Fibroblast of lung (primary cell): ENCODE measurements at regions not wholly inside any gene's neighbourhood (a gene's known extent, or its start where the extent isn't known, plus 50 kb on each side); places are given as distances from the start of the nearest gene placed in this dataset.

Source experiments
- DNase-seq, 2 donors: peaks; one replicate each; pipeline versions ENCODE4 v3.0.0 to v3.0.0-alpha.2; 2010; ENCODE audit warnings: low read depth in 2 of 2
- H2AFZ ChIP-seq: 2 replicates; pipeline ENCODE4 v1.5.1; 2012; ENCODE audit warnings: low read length, control low read depth, inconsistent platforms
- H3K27ac ChIP-seq: 2 replicates; pipeline ENCODE4 v1.5.1; 2011; ENCODE audit warnings: low read length, control low read depth; ENCODE audit not compliant: insufficient read depth
- H3K27me3 ChIP-seq: 2 replicates; pipeline ENCODE4 v1.5.1; 2011; ENCODE audit warnings: mild to moderate bottlenecking, low read length; ENCODE audit not compliant: control insufficient read depth, insufficient read depth
- H3K36me3 ChIP-seq: 2 replicates; pipeline ENCODE4 v1.5.1; 2011; ENCODE audit warnings: low read length; ENCODE audit not compliant: control insufficient read depth, insufficient read depth
- H3K4me1 ChIP-seq: 2 replicates; pipeline ENCODE4 v1.5.1; 2011; ENCODE audit warnings: low read length; ENCODE audit not compliant: control insufficient read depth, insufficient read depth; ENCODE audit errors: extremely low read depth
- H3K4me2 ChIP-seq: 2 replicates; pipeline ENCODE4 v1.5.1; 2011; ENCODE audit warnings: low read length, control low read depth; ENCODE audit not compliant: insufficient read depth; ENCODE audit errors: extremely low read depth
- H3K4me3 ChIP-seq, 4 experiments: fragments of 200-600 bp in 1 of 4; sonication (generic) in 1 of 4; replicated peaks in 1 of 4; 2 replicates each; pipeline ENCODE4 v1.5.1; 2011 to 2016; ENCODE audit warnings: low read length in 4 of 4, low read depth in 3 of 4, mild to moderate bottlenecking in 3 of 4, control low read depth in 2 of 4, inconsistent platforms in 1 of 4, mixed read lengths in 1 of 4; ENCODE audit not compliant: insufficient read depth in 1 of 4; ENCODE audit errors: control extremely low read depth in 1 of 4
- H3K79me2 ChIP-seq: 2 replicates; pipeline ENCODE4 v1.5.1; 2012; ENCODE audit warnings: mild to moderate bottlenecking, low read length, inconsistent platforms; ENCODE audit not compliant: control insufficient read depth, insufficient read depth
- H3K9ac ChIP-seq: 2 replicates; pipeline ENCODE4 v1.5.1; 2011; ENCODE audit warnings: mild to moderate bottlenecking, low read length, control low read depth; ENCODE audit not compliant: insufficient read depth
- H3K9me3 ChIP-seq: 2 replicates; pipeline ENCODE4 v1.5.1; 2012; ENCODE audit warnings: low read depth, low read length; ENCODE audit not compliant: control insufficient read depth, insufficient read depth
- H4K20me1 ChIP-seq: 2 replicates; pipeline ENCODE4 v1.5.1; 2011; ENCODE audit warnings: low read length; ENCODE audit not compliant: control insufficient read depth, insufficient read depth; ENCODE audit errors: extremely low read depth
- EZH2 ChIP-seq: IDR thresholded peaks from 2 replicates; pipeline ENCODE4 v1.5.1; 2012; ENCODE audit warnings: low read length, control low read depth, mild to moderate bottlenecking; ENCODE audit errors: missing control alignments
- TF ChIP-seq, protein P1 (sequence below), 2 donors: IDR thresholded peaks in 1 of 2; conservative IDR thresholded peaks in 1 of 2; 1 replicate in 1 of 2; 2 replicates in 1 of 2; pipeline ENCODE4 v1.5.1; 2011 to 2012; ENCODE audit warnings: low read length in 2 of 2, control low read depth in 1 of 2, inconsistent platforms in 1 of 2, low read depth in 1 of 2, mild to moderate bottlenecking in 1 of 2

DNA sequence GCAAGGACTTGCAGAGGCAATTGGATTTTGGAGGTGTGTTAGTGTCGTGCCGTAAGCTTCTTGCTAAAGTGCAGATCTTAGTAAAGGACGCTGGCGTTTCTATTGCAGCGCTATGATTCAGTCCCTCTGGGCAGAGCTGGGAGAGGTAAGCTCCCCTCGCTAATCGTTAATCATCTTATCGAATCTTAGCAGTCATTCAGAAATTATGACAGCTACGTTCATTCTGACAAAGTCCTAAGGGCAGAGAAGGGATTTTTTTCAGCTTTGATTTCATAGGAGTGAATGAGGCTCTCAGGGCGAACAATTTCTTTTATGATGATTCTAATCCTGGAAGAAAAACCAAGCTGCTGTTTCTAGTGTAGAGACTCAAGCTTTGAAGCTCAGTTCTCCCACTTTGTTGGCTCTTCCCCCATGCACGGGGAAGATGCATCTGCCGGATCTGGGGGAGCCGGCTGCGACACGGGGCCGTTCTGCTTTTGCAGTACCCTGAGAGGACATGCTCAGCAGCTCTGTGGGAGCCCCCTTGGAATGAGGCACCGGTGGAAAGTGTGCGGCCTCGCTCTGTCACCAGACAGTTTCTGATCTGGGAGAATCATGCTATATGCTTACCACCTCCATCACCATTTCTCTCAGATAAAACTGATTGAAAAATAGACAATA lies 79.1 kb upstream of the SLC22A23 start:
- peak in 1 of 2 donors; percentile 5 for DNase-seq
- Histone ChIP-seq H3K4me1 (no peaks in the 10 kb centered on the region), H4K20me1 (no peaks in the 10 kb centered on the region), H3K27ac (no peak overlapping the region), H3K9ac (no peak overlapping the region), H3K79me2 (no peaks in the 10 kb centered on the region), H3K4me2 (no peak overlapping the region), H2AFZ (no peak overlapping the region), H3K9me3 (no peaks in the 10 kb centered on the region), H3K36me3 (no peaks in the 10 kb centered on the region), H3K27me3 (peaks cover 7% of the 10 kb centered on the region), H3K4me3 (no peak overlapping the region)
- no peak for TF ChIP-seq EZH2
- TF ChIP-seq, protein P1, sequence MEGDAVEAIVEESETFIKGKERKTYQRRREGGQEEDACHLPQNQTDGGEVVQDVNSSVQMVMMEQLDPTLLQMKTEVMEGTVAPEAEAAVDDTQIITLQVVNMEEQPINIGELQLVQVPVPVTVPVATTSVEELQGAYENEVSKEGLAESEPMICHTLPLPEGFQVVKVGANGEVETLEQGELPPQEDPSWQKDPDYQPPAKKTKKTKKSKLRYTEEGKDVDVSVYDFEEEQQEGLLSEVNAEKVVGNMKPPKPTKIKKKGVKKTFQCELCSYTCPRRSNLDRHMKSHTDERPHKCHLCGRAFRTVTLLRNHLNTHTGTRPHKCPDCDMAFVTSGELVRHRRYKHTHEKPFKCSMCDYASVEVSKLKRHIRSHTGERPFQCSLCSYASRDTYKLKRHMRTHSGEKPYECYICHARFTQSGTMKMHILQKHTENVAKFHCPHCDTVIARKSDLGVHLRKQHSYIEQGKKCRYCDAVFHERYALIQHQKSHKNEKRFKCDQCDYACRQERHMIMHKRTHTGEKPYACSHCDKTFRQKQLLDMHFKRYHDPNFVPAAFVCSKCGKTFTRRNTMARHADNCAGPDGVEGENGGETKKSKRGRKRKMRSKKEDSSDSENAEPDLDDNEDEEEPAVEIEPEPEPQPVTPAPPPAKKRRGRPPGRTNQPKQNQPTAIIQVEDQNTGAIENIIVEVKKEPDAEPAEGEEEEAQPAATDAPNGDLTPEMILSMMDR (conservative IDR thresholded peaks at IDR 0.05 in 1 of 2, IDR thresholded peaks at IDR 0.05 in 1 of 2; ENCODE audit: low read depth in 1 of 2, low read length in 2 of 2): no peak

DNA sequence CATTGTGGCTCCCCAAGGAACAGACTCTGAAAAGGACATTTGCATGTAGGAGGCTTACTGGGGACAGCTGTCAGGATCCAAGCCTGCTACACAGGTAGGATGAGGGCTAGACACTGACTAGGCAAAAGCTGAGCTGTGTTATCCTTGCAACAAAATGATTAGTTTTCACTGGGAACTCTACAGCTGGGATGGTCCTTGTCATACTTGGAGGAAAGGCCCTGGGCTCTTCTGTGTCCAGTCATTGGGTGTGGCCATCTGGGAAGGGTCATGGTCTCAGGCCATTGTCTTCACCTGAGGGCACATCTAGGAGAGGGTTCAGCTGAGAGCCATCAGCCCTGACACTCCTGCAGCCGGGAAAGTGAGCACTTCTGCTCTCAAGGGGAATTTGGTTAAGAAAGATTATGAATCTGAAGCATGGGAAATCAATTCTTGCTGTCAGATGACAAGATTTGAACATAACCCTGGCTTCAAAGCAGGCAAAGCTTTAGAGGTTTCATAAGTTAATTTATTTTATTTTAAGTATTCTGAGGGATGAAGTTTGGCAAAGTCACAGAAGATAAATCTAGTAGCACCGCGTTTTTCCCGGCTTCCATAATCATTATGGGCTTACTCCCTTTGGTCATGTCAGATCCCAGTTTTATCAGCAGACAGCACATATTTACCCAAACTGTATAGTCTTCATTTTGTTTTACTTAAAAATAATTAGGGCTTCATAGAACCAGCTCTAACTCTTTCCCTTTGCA lies 78.4 kb upstream of the SLC22A23 start:
- H3K9me3 ChIP-seq: no peaks in the 10 kb centered on the region
- no peak for TF ChIP-seq EZH2
- TF ChIP-seq, protein P1 (conservative IDR thresholded peaks at IDR 0.05 in 1 of 2, IDR thresholded peaks at IDR 0.05 in 1 of 2; ENCODE audit: low read depth in 1 of 2, low read length in 2 of 2): no peak
- no peaks in the 10 kb centered on the region for H3K36me3 ChIP-seq
- no peak overlapping the region for H2AFZ ChIP-seq
- no peaks in the 10 kb centered on the region for H3K4me1 ChIP-seq
- H4K20me1 ChIP-seq: no peaks in the 10 kb centered on the region
- no peak overlapping the region for H3K9ac ChIP-seq
- no peak overlapping the region for H3K4me2 ChIP-seq
- DNase-seq: no peak
- H3K27ac ChIP-seq: no peak overlapping the region
- peaks cover 7% of the 10 kb centered on the region for H3K27me3 ChIP-seq
- no peaks in the 10 kb centered on the region for H3K79me2 ChIP-seq
- H3K4me3 ChIP-seq: no peak overlapping the region

DNA sequence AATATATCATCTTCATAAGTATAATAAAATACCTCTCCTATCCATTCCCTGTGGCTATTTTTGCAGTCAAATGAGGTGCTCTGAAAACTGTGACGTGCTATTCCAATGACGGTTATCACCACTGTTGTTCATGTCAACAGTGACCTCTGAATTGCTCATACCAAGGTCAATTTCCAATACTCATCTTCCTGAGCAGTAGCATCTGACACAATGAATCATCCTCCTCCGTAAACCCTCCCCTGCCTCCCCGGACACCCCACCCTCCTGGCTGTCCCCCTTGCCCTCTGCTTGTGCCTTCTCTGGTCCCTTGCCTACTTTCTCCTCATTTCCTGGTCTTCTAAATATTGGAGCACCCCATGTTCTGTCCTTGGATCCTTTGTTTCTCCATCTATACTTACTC lies 77.7 kb upstream of the SLC22A23 start:
- Histone ChIP-seq H3K4me3 (no peak overlapping the region), H3K36me3 (no peaks in the 10 kb centered on the region), H3K27me3 (peaks cover 7% of the 10 kb centered on the region), H2AFZ (no peak overlapping the region), H3K9ac (no peak overlapping the region), H3K4me1 (no peaks in the 10 kb centered on the region), H3K79me2 (no peaks in the 10 kb centered on the region), H3K4me2 (no peak overlapping the region), H4K20me1 (no peaks in the 10 kb centered on the region), H3K9me3 (no peaks in the 10 kb centered on the region), H3K27ac (no peak overlapping the region)
- TF ChIP-seq, protein P1 (conservative IDR thresholded peaks at IDR 0.05 in 1 of 2, IDR thresholded peaks at IDR 0.05 in 1 of 2; ENCODE audit: low read depth in 1 of 2, low read length in 2 of 2): no peak
- no peak for TF ChIP-seq EZH2
- DNase-seq: peak; percentile 14 to 35
